NT2/D1 (cell line): ENCODE measurements at regions not wholly inside any gene's neighbourhood (a gene's known extent, or its start where the extent isn't known, plus 50 kb on each side); places are given as distances from the start of the nearest gene placed in this dataset.

Experiments used
- DNase-seq: peaks from one replicate; pipeline ENCODE4 v3.0.0-alpha.2; 2011; ENCODE audit warnings: low read depth, low spot score
- H3K27me3 ChIP-seq: 2 replicates; pipeline ENCODE4 v1.6.0; 2011; ENCODE audit warnings: mild to moderate bottlenecking; ENCODE audit not compliant: insufficient read length, insufficient read depth
- H3K36me3 ChIP-seq: 2 replicates; pipeline ENCODE4 v1.6.1; 2011; ENCODE audit warnings: mild to moderate bottlenecking, low read length, mixed read lengths; ENCODE audit not compliant: insufficient read depth, insufficient read length
- H3K4me1 ChIP-seq: 2 replicates; pipeline ENCODE4 v1.5.1; 2011; ENCODE audit not compliant: insufficient read depth, insufficient read length
- H3K4me3 ChIP-seq: 2 replicates; pipeline ENCODE4 v1.5.1; 2011; ENCODE audit warnings: low read depth; ENCODE audit not compliant: insufficient read length
- H3K9ac ChIP-seq: 2 replicates; pipeline ENCODE4 v1.6.0; 2011; ENCODE audit warnings: low read depth; ENCODE audit not compliant: insufficient read length
- H3K9me3 ChIP-seq: 2 replicates; pipeline ENCODE4 v1.5.1; 2011; ENCODE audit warnings: mild to moderate bottlenecking, low read length; ENCODE audit not compliant: insufficient read depth
- SUZ12 ChIP-seq: IDR thresholded peaks from 2 replicates; pipeline ENCODE4 v1.6.1; 2011; ENCODE audit not compliant: insufficient read length, insufficient read depth; ENCODE audit errors: extremely low read depth
- YY1 ChIP-seq: IDR thresholded peaks from 2 replicates; pipeline ENCODE4 v1.6.1; 2011; ENCODE audit not compliant: insufficient read length, insufficient read depth
- ZNF274 ChIP-seq: IDR thresholded peaks from 2 replicates; pipeline ENCODE4 v1.6.1; 2011; ENCODE audit warnings: mild to moderate bottlenecking, low read depth, low read length

GRCh38 chr11:106418791-106419190, 341.3 kb downstream of the AASDHPPT start:
- H3K4me1 ChIP-seq: no peaks in the 10 kb centered on the region
- H3K4me3 ChIP-seq: no peak overlapping the region
- no peaks in the 10 kb centered on the region for H3K9me3 ChIP-seq
- no peaks in the 10 kb centered on the region for H3K36me3 ChIP-seq
- H3K27me3 ChIP-seq: no peaks in the 10 kb centered on the region
- TF ChIP-seq SUZ12 (no peak), ZNF274 (no peak), YY1 (no peak)
- no peak for DNase-seq
- H3K9ac ChIP-seq: no peak overlapping the region

GRCh38 chr11:106420048-106420665, 342.7 kb downstream of the AASDHPPT start:
- TF ChIP-seq YY1: no peak
- TF ChIP-seq SUZ12: no peak
- TF ChIP-seq ZNF274: no peak
- Histone ChIP-seq H3K9me3 (no peaks in the 10 kb centered on the region), H3K27me3 (no peaks in the 10 kb centered on the region), H3K9ac (no peak overlapping the region), H3K4me1 (no peaks in the 10 kb centered on the region), H3K36me3 (no peaks in the 10 kb centered on the region), H3K4me3 (no peak overlapping the region)
- no peak for DNase-seq

DNA sequence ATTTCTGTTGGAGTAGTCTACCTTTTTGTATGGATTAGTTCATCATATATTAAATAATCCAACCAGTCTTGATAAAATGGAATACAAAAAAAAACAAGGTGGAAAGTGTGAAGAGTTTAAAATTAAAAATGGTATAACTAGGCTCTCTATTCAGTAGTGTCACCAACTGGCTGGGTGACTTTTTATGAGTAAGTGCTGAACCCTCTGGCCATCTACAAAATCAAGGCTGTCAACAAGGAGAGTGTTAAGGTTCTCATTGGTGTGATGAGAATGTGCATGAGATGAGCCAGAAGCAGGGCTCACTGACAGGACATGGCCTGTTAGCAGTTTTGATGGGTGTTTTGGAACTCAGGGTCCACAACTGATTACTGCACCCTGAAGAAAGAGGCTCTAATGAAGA, 343.2 kb downstream of the AASDHPPT start:
- no peak overlapping the region for H3K9ac ChIP-seq
- no peak overlapping the region for H3K4me3 ChIP-seq
- TF ChIP-seq YY1 (no peak), SUZ12 (no peak), ZNF274 (no peak)
- H3K4me1 ChIP-seq: no peaks in the 10 kb centered on the region
- H3K36me3 ChIP-seq: no peaks in the 10 kb centered on the region
- H3K9me3 ChIP-seq: no peaks in the 10 kb centered on the region
- H3K27me3 ChIP-seq: no peaks in the 10 kb centered on the region
- no peak for DNase-seq

DNA sequence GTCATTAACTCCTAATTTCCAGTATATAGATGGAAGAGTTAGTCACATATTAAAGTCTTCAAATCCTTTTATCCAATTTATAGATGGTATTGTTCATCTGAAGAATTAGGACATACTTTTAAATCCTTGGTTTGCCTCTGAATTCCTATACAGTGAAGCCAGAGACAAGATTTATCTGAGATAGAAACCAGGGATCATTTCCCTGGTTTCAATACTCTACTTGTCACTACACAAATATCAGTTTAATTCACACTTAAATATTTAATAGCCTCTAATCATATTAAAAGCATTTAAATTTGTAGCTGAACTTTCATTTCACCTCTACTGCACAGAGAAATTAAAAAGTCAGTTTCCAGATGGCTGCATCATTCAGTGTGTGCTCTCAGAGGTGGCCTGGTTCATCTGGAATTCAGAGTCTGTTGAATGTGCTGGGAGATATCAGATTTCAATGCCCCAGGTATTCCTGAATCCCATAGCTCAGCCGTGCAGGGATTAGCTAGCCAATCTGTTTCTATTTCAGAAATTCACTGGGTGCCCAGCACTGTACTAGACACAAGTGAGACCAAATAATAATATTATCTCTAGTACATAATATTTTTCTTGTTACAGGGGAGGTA, 344.3 kb downstream of the AASDHPPT start:
- TF ChIP-seq ZNF274 (no peak), SUZ12 (no peak), YY1 (no peak)
- Histone ChIP-seq H3K9me3 (no peaks in the 10 kb centered on the region), H3K36me3 (no peaks in the 10 kb centered on the region), H3K4me1 (no peaks in the 10 kb centered on the region), H3K4me3 (no peak overlapping the region), H3K9ac (no peak overlapping the region), H3K27me3 (no peaks in the 10 kb centered on the region)
- no peak for DNase-seq

GRCh38 chr11:106422583-106422982, 345.1 kb downstream of the AASDHPPT start:
- Histone ChIP-seq H3K4me3 (no peak overlapping the region), H3K9ac (no peak overlapping the region), H3K4me1 (no peaks in the 10 kb centered on the region), H3K9me3 (no peaks in the 10 kb centered on the region), H3K27me3 (no peaks in the 10 kb centered on the region), H3K36me3 (no peaks in the 10 kb centered on the region)
- TF ChIP-seq SUZ12: no peak
- no peak for TF ChIP-seq YY1
- no peak for TF ChIP-seq ZNF274
- no peak for DNase-seq

DNA sequence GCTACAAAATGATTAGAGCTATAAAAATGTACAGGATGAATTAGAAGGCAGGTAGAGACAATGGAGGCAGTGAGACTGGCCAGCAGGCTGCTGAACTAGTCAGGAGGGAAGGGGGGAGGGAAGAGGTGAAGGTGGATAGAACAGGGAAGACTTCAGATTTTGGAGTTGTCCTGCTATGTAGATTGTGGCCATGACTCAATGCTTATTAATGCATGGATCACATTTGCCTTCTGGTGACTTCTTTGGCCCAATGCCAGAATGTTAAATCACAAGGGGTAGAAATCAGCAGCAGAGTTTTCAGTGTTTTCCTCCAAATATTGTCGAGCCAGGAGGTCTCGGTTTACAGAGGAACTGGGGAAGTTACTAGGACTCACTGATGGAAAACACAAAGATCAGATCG, 346.6 kb downstream of the AASDHPPT start:
- Histone ChIP-seq H3K9me3 (no peaks in the 10 kb centered on the region), H3K36me3 (no peaks in the 10 kb centered on the region), H3K9ac (no peak overlapping the region), H3K27me3 (no peaks in the 10 kb centered on the region), H3K4me3 (no peak overlapping the region), H3K4me1 (no peaks in the 10 kb centered on the region)
- DNase-seq: no peak
- TF ChIP-seq YY1 (no peak), SUZ12 (no peak), ZNF274 (no peak)

- no peaks in the 10 kb centered on the region for H3K9me3 ChIP-seq
- DNase-seq: no peak
- H3K4me3 ChIP-seq: no peak overlapping the region
- no peak overlapping the region for H3K9ac ChIP-seq
- H3K27me3 ChIP-seq: no peaks in the 10 kb centered on the region
- TF ChIP-seq ZNF274: no peak
- no peak for TF ChIP-seq SUZ12
- no peak for TF ChIP-seq YY1
- H3K36me3 ChIP-seq: no peaks in the 10 kb centered on the region
- H3K4me1 ChIP-seq: no peaks in the 10 kb centered on the region
Observed at GRCh38 chr11:106425819-106426218, 348.4 kb downstream of the AASDHPPT start.

- DNase-seq: no peak
- Histone ChIP-seq H3K4me1 (no peaks in the 10 kb centered on the region), H3K4me3 (no peak overlapping the region), H3K9me3 (no peaks in the 10 kb centered on the region), H3K36me3 (no peaks in the 10 kb centered on the region), H3K27me3 (no peaks in the 10 kb centered on the region), H3K9ac (no peak overlapping the region)
- TF ChIP-seq YY1: no peak
- TF ChIP-seq SUZ12: no peak
- TF ChIP-seq ZNF274: no peak
Observed at GRCh38 chr11:106426696-106427095, 349.2 kb downstream of the AASDHPPT start.
